ENCODE measurements at regions not wholly inside any gene's neighbourhood (a gene's known extent, or its start where the extent isn't known, plus 50 kb on each side); places are given as distances from the start of the nearest gene placed in this dataset.

GRCh38 chr3:188036375-188037194, 117.4 kb upstream of the LPP start:
- no peak for DNase-seq (ENCODE audit: low read depth in 2 of 2)

- DNase-seq (ENCODE audit: low read depth in 2 of 2), result no peak
Measured at GRCh38 chr3:188037195-188037718, 116.7 kb upstream of the LPP start.

- DNase-seq (ENCODE audit: low read depth in 2 of 2), result no peak
Measured at GRCh38 chr3:188037965-188038581, 115.9 kb upstream of the LPP start.

GRCh38 chr3:188041193-188041592, 112.8 kb upstream of the LPP start:
- no peak for DNase-seq (ENCODE audit: low read depth in 2 of 2)

- DNase-seq (ENCODE audit: low read depth in 2 of 2), result no peak
Measured at GRCh38 chr3:188041895-188042294, 112.1 kb upstream of the LPP start.

- DNase-seq (ENCODE audit: low read depth in 2 of 2), result no peak
Measured at GRCh38 chr3:188042466-188042865, 111.5 kb upstream of the LPP start.

GRCh38 chr3:188043891-188044290, 110.1 kb upstream of the LPP start:
- DNase-seq (ENCODE audit: low read depth in 2 of 2), result no peak

- no peak for DNase-seq (ENCODE audit: low read depth in 2 of 2)
Measured at GRCh38 chr3:188046561-188047211, 107.3 kb upstream of the LPP start.

GRCh38 chr3:188047536-188047935, 106.4 kb upstream of the LPP start:
- DNase-seq (ENCODE audit: low read depth in 2 of 2), result no peak

GRCh38 chr3:188049606-188050530, 104.1 kb upstream of the LPP start:
- DNase-seq (ENCODE audit: low read depth in 2 of 2), result peak; percentile 5 to 14

GRCh38 chr3:188051801-188052168, 102.2 kb upstream of the LPP start:
- no peak for DNase-seq (ENCODE audit: low read depth in 2 of 2)

- DNase-seq (ENCODE audit: low read depth in 2 of 2), result no peak
Measured at GRCh38 chr3:188052169-188053035, 101.6 kb upstream of the LPP start.

- DNase-seq (ENCODE audit: low read depth in 2 of 2), result no peak
Measured at GRCh38 chr3:188053036-188053340, 101.0 kb upstream of the LPP start.

GRCh38 chr3:188053710-188054380, 100.1 kb upstream of the LPP start:
- DNase-seq (ENCODE audit: low read depth in 2 of 2), result no peak

- no peak for DNase-seq (ENCODE audit: low read depth in 2 of 2)
Measured at GRCh38 chr3:188054541-188054940, 99.4 kb upstream of the LPP start.

GRCh38 chr3:188055388-188055787, 98.6 kb upstream of the LPP start:
- no peak for DNase-seq (ENCODE audit: low read depth in 2 of 2)

- DNase-seq (ENCODE audit: low read depth in 2 of 2), result no peak
Measured at GRCh38 chr3:188057124-188057523, 96.8 kb upstream of the LPP start.

- DNase-seq (ENCODE audit: low read depth in 2 of 2), result no peak
Measured at GRCh38 chr3:188058569-188059184, 95.3 kb upstream of the LPP start.

- no peak for DNase-seq (ENCODE audit: low read depth in 2 of 2)
Measured at GRCh38 chr3:188059351-188059750, 94.6 kb upstream of the LPP start.
